ENCODE measurements at regions not wholly inside any gene's neighbourhood (a gene's known extent, or its start where the extent isn't known, plus 50 kb on each side); places are given as distances from the start of the nearest gene placed in this dataset.

- TF ChIP-seq CTCF (IDR thresholded peaks at IDR 0.05; ENCODE audit: insufficient read depth, low read depth, low read length, missing control alignments) = no peak
- no peak for DNase-seq (ENCODE audit: low read depth)
- H3K4me3 ChIP-seq (ENCODE audit: low read length) = no peak overlapping the region
Measured at GRCh38 chr9:38342532-38342931, 50.0 kb upstream of the ALDH1B1 start.

GRCh38 chr9:38342096-38342495 is 50.4 kb upstream of the ALDH1B1 start:
- no peak for TF ChIP-seq CTCF (IDR thresholded peaks at IDR 0.05; ENCODE audit: insufficient read depth, low read depth, low read length, missing control alignments)
- H3K4me3 ChIP-seq (ENCODE audit: low read length) = no peak overlapping the region

GRCh38 chr9:38339496-38339895 is 53.0 kb upstream of the ALDH1B1 start:
- TF ChIP-seq CTCF (IDR thresholded peaks at IDR 0.05; ENCODE audit: insufficient read depth, low read depth, low read length, missing control alignments) = no peak
- no peak for DNase-seq (ENCODE audit: low read depth)
- H3K4me3 ChIP-seq (ENCODE audit: low read length) = no peak overlapping the region

More at GRCh38 chr9:38342096-38342495, 50.4 kb upstream of the ALDH1B1 start:
- no peak for DNase-seq (ENCODE audit: low read depth)

- no peak for TF ChIP-seq CTCF (IDR thresholded peaks at IDR 0.05; ENCODE audit: insufficient read depth, low read depth, low read length, missing control alignments)
Measured at GRCh38 chr9:38339087-38339486, 53.4 kb upstream of the ALDH1B1 start.

GRCh38 chr9:38338342-38339018 is 54.0 kb upstream of the ALDH1B1 start:
- no peak overlapping the region for H3K4me3 ChIP-seq (ENCODE audit: low read length)
- no peak for TF ChIP-seq CTCF (IDR thresholded peaks at IDR 0.05; ENCODE audit: insufficient read depth, low read depth, low read length, missing control alignments)
- no peak for DNase-seq (ENCODE audit: low read depth)

More at GRCh38 chr9:38339087-38339486, 53.4 kb upstream of the ALDH1B1 start:
- H3K4me3 ChIP-seq (ENCODE audit: low read length) = no peak overlapping the region
- DNase-seq (ENCODE audit: low read depth) = peak; percentile 9

- TF ChIP-seq CTCF (IDR thresholded peaks at IDR 0.05; ENCODE audit: insufficient read depth, low read depth, low read length, missing control alignments) = no peak
- no peak for DNase-seq (ENCODE audit: low read depth)
- no peak overlapping the region for H3K4me3 ChIP-seq (ENCODE audit: low read length)
Measured at GRCh38 chr9:38337706-38338264, 54.7 kb upstream of the ALDH1B1 start.

- no peak overlapping the region for H3K4me3 ChIP-seq (ENCODE audit: low read length)
- no peak for TF ChIP-seq CTCF (IDR thresholded peaks at IDR 0.05; ENCODE audit: insufficient read depth, low read depth, low read length, missing control alignments)
- no peak for DNase-seq (ENCODE audit: low read depth)
Measured at GRCh38 chr9:38337181-38337580, 55.3 kb upstream of the ALDH1B1 start.
